Activated CD4-positive, alpha-beta memory T cell treated with anti-CD3 and anti-CD28 coated beads for 36 hours (primary cell): ENCODE measurements at regions not wholly inside any gene's neighbourhood (a gene's known extent, or its start where the extent isn't known, plus 50 kb on each side); places are given as distances from the start of the nearest gene placed in this dataset.

Experiments
- CTCF ChIA-PET: fragments of 350-600 bp; sonication (Branson Sonifier 250); formaldehyde crosslinking; loops from one replicate; lab custom pipeline; 2021; ENCODE audit warnings: antibody characterized with exemption, inconsistent platforms; lab: Charles Lee
- POLR2A ChIA-PET: fragments of 350-600 bp; sonication (Branson Sonifier 250); formaldehyde crosslinking; loops from one replicate; lab custom pipeline; 2021; ENCODE audit warnings: antibody characterized with exemption; lab: Charles Lee
- DNase-seq: peaks from one replicate; pipeline ENCODE4 v3.0.0-alpha.2; 2020
- H3K27ac Mint-ChIP-seq: one replicate; pipeline ENCODE4 v1.8.0; 2021; ENCODE audit warnings: mixed read lengths
- H3K27me3 Mint-ChIP-seq: one replicate; pipeline ENCODE4 v1.8.0; 2021; ENCODE audit warnings: mixed read lengths
- H3K36me3 Mint-ChIP-seq: one replicate; pipeline ENCODE4 v1.8.0; 2021; ENCODE audit warnings: mixed read lengths
- H3K4me1 Mint-ChIP-seq: one replicate; pipeline ENCODE4 v1.8.0; 2021; ENCODE audit warnings: low read depth, mixed read lengths
- H3K4me3 Mint-ChIP-seq: one replicate; pipeline ENCODE4 v1.8.0; 2021; ENCODE audit warnings: mild to moderate bottlenecking, mixed read lengths
- H3K9me3 Mint-ChIP-seq: one replicate; pipeline ENCODE4 v1.8.0; 2021; ENCODE audit warnings: mixed read lengths
- intact Hi-C: fragments of 100-400 bp; cut with micrococcal nuclease; formaldehyde crosslinking; loops from one replicate; pipeline ENCODE4 v1.15.1; 2023

DNA sequence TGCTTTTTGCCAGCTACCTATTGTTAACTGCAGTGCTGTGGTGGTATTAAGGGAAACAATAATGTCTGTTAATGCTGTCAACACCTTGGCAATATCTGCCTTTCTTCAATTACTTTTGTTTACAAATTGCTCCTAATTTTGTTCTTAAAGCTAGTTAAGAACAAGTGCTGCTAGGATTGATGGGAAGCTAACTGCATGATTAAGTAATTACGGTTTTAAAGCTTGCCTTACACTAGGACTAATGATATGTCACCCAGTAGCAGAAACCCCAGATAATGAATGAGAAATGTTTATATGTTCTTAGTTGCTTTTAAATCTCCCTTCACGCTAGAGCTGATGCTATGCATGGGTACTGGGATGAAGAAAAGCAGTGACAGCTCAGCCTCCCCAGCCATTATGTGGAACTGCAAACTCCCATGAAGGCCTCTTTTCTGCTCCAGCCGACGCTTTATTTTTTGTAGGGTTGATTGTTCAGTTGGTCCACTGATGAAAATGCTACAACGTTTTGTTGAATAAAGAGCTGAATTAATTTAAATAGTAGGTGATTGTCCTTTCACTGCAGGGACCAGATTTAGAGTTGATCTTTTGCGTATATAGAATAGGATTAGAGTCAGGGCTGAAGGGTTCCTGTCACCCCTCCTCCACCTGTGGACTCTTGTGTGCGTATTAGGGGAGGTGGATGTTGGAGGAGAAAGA, 610.5 kb downstream of the TFAP2B start:
- no peaks in the 10 kb centered on the region for H3K36me3 Mint-ChIP-seq

DNA sequence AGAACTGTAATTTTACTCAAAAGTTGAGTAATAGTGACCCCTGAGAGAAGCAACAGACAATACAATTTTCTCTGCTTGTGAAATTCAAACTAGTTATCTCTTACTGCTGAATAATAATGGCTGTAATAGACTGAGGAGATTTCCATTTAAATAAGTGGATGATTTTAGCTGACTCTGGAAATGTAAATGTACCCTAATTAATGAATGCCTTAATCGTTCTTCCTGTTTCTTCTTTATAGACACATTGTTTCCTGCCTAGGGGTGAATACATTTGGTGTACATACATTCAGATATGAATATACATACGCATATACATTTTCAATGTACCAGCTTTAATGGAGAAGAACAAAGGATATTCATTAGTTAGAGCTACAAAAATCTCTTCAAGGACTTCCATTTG, 611.9 kb downstream of the TFAP2B start:
- Mint-ChIP-seq H3K4me3 (no peak overlapping the region), H3K36me3 (no peaks in the 10 kb centered on the region), H3K4me1 (no peaks in the 10 kb centered on the region), H3K27me3 (no peaks in the 10 kb centered on the region), H3K9me3 (peaks cover 4% of the 10 kb centered on the region), H3K27ac (no peak overlapping the region)
- CTCF ChIA-PET: no interaction called here
- intact Hi-C loops: no loop called here
- DNase-seq: no peak
- POLR2A ChIA-PET: no interaction called here

More for the DNA sequence above, 610.5 kb downstream of the TFAP2B start:
- no peak overlapping the region for H3K4me3 Mint-ChIP-seq
- H3K27ac Mint-ChIP-seq: no peak overlapping the region
- no peak for DNase-seq
- H3K4me1 Mint-ChIP-seq: no peaks in the 10 kb centered on the region
- no peaks in the 10 kb centered on the region for H3K27me3 Mint-ChIP-seq
- POLR2A ChIA-PET: no interaction called here
- intact Hi-C loops: no loop called here
- H3K9me3 Mint-ChIP-seq: peaks cover 2% of the 10 kb centered on the region
- CTCF ChIA-PET: no interaction called here

DNA sequence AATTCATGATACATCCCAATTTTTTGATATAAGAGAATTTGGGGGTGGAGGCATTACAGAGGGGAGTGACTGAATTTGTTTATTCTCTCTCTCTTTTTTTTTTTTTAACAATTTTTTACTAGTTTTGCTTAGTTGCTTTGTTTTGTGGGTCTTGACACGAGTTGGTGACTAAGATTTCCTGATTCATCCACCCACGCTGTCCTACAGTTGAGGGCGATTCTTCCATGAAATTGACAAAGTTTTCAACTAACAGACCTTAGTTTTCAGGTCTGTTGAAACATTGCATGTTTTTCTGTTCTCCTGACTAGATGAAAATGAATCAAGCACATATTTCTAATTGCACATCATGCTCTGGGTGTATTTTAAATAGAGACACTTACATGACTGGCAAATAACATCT, 613.8 kb downstream of the TFAP2B start:
- H3K27ac Mint-ChIP-seq: no peak overlapping the region
- ChIA-PET CTCF (no interaction called here), POLR2A (no interaction called here)
- intact Hi-C loops: no loop called here
- no peak overlapping the region for H3K4me3 Mint-ChIP-seq
- DNase-seq: no peak
- H3K36me3 Mint-ChIP-seq: no peaks in the 10 kb centered on the region
- no peaks in the 10 kb centered on the region for H3K27me3 Mint-ChIP-seq
- no peaks in the 10 kb centered on the region for H3K4me1 Mint-ChIP-seq
- peaks cover 4% of the 10 kb centered on the region for H3K9me3 Mint-ChIP-seq

DNA sequence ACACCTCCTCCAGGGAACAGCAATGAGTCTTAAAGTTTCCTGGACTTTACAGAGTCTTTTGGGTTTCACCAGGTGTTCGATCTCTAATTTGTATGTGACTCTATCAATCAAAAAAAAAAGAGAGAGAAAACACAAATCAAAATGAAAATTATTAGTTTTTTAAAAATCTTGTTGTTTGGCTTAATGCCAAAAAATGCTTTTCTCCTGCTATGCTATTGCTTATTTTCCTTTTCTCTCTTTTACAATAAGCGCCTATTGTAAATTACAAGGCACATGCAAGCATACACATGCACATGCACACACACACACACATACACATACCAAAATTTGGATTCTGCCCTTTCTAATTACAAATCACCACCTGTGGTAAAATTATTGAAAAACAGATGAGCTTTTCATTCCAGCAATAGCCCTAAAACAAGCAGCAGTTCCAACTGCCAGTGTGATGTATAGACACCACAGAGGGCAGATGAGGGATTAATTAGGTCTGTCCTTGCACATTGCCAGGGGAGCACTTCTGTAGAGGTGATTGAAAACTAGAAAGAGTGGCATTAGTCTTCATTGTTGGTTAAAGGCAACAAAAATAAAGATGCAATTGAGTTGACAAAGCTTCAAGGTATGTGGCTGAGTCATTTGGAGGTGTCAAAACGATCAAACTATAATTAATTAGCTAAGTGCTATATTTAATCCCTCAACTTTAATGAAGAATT, 631.7 kb downstream of the TFAP2B start:
- POLR2A ChIA-PET: no interaction called here
- CTCF ChIA-PET: no interaction called here

DNA sequence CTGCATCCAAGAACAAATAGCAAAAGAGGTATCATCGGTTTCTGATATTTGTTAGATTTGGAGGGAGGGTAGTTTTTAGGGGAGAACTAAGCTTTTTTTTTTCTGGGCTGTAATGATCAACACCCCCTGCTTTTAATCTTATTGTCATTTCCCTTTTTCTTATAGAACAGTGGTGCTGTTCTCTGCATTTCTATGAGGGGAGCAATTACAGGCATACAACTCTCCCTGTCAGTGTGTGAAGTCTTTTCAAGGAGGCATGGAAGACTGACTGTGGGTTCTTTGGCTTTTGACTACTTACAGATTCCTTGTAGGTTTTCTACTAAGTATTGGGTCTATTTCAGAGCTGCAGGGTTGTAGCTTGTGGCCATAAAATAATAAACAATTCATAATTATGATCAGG, 632.3 kb downstream of the TFAP2B start:
- no peak overlapping the region for H3K4me3 Mint-ChIP-seq
- CTCF ChIA-PET: no interaction called here
- H3K9me3 Mint-ChIP-seq: peaks cover 3% of the 10 kb centered on the region
- H3K4me1 Mint-ChIP-seq: no peaks in the 10 kb centered on the region
- no peak for DNase-seq
- no peak overlapping the region for H3K27ac Mint-ChIP-seq
- intact Hi-C loops: no loop called here
- no peaks in the 10 kb centered on the region for H3K36me3 Mint-ChIP-seq
- H3K27me3 Mint-ChIP-seq: no peaks in the 10 kb centered on the region
- POLR2A ChIA-PET: no interaction called here

More for the DNA sequence above, 631.7 kb downstream of the TFAP2B start:
- Mint-ChIP-seq H3K4me1 (no peaks in the 10 kb centered on the region), H3K4me3 (no peak overlapping the region), H3K36me3 (no peaks in the 10 kb centered on the region), H3K27ac (no peak overlapping the region), H3K9me3 (peaks cover 3% of the 10 kb centered on the region), H3K27me3 (no peaks in the 10 kb centered on the region)
- intact Hi-C loops: no loop called here
- DNase-seq: no peak

DNA sequence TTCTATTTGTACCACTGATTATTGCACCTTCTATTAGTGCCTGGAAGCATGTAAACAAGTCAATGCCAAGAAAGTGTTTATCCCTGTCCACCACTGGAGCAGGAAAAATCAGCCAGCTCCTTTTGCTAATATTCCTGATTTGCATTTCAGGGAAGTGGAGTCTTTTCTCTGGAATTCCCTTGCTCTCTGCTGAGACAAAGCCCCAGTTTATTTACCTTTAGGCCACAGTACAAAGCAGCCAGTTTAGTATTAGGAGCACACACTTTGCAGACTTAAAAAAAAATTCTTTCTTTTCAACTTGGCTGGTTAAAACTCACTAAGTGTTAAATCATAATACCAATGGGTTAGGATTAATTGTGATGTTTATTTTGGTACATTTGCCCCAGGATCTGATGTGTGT, 631.1 kb downstream of the PKHD1 start:
- no peak for DNase-seq
- no peak overlapping the region for H3K27ac Mint-ChIP-seq
- no peaks in the 10 kb centered on the region for H3K4me1 Mint-ChIP-seq
- no peaks in the 10 kb centered on the region for H3K36me3 Mint-ChIP-seq
- no peak overlapping the region for H3K4me3 Mint-ChIP-seq
- POLR2A ChIA-PET: no interaction called here
- no peaks in the 10 kb centered on the region for H3K9me3 Mint-ChIP-seq
- no peaks in the 10 kb centered on the region for H3K27me3 Mint-ChIP-seq
- intact Hi-C loops: no loop called here
- CTCF ChIA-PET: no interaction called here

DNA sequence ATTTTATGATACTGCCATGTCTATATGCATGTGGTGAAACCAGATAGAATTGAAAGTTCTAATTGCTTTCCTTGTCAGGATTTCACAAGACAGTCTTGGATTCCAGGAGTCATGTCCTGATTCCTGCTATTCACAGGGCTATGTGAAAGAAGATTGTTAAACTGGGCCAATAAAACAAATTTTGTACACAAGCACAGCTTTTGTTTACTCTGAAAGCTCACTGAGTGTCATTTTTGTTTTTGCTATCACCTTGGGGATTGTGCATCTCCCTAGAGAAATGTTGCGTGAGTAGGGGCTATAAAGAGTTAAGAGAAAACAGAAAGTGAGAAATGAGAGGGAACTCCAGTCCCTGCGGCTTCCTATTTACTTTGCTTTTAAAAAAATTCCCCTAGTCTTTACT, 627.5 kb downstream of the PKHD1 start:
- intact Hi-C loops: no loop called here
- no peak for DNase-seq
- H3K4me1 Mint-ChIP-seq: no peaks in the 10 kb centered on the region

DNA sequence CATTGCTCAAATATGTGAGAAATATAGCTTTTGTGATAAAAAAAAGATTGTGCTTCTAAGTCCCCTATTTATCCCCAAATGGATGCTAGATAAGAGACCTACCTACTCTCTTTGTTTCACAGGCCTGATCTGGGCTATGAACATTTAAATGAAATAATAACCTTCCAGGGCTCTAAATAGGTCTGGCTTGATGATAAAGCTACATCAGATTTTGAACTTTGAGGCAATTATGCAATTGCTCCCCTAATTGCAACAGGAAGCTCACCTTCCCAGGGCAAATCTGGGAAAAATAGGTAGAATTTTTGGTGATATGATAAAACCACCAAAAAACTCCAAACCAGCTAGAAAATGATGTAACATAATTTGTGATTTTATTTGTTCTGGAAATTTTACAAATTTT, 624.5 kb downstream of the PKHD1 start:
- ChIA-PET POLR2A (no interaction called here), CTCF (no interaction called here)
- Mint-ChIP-seq H3K27ac (no peak overlapping the region), H3K9me3 (peaks cover 6% of the 10 kb centered on the region), H3K36me3 (no peaks in the 10 kb centered on the region), H3K4me1 (no peaks in the 10 kb centered on the region), H3K27me3 (no peaks in the 10 kb centered on the region), H3K4me3 (no peak overlapping the region)
- DNase-seq: no peak
- intact Hi-C loops: no loop called here

More for the DNA sequence above, 627.5 kb downstream of the PKHD1 start:
- Mint-ChIP-seq H3K36me3 (no peaks in the 10 kb centered on the region), H3K4me3 (no peak overlapping the region), H3K27me3 (no peaks in the 10 kb centered on the region), H3K27ac (no peak overlapping the region), H3K9me3 (no peaks in the 10 kb centered on the region)
- CTCF ChIA-PET: no interaction called here
- POLR2A ChIA-PET: no interaction called here

DNA sequence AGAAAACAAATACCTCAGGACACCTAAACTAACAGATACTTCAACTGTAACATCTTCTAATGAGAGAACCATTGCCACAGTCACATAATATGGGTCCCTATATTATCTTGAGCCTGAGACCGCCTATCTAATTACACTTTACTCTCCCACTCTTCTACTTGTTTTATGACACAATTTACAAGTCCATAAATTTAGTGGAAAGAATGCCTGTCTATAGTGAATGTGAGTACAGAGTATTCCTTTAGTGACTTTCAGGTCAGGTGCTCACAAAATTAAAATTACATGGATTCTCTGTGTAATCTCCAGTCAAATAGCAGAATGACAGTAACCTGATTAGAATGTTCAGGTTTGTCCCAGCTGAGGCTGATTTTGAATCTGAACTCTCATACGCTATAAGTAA, 624.1 kb downstream of the PKHD1 start:
- Mint-ChIP-seq H3K9me3 (peaks cover 6% of the 10 kb centered on the region), H3K4me1 (no peaks in the 10 kb centered on the region), H3K27me3 (no peaks in the 10 kb centered on the region), H3K36me3 (no peaks in the 10 kb centered on the region), H3K27ac (no peak overlapping the region), H3K4me3 (no peak overlapping the region)
- POLR2A ChIA-PET: no interaction called here
- intact Hi-C loops: no loop called here
- CTCF ChIA-PET: no interaction called here
- no peak for DNase-seq

DNA sequence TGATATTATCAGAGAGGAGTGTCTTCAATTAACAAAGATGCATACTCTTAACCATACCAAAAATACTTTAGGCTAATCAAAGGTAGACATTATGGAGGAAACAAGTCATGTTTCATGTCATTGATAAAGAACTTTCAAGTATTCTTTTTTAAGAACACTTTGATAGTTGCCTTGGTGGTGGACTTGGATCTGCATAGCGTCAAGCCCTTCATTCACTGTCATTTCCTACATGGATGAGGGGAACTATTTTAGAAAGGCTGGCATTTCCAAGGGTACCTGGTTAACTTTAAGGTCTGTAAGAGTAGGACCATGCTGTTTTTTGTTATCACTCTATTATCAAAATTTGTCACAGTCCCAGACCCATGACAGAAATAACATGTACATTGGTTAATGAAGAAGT, 622.5 kb downstream of the PKHD1 start:
- no peak overlapping the region for H3K4me3 Mint-ChIP-seq
- no peak for DNase-seq
- peaks cover 8% of the 10 kb centered on the region for H3K9me3 Mint-ChIP-seq
- no peaks in the 10 kb centered on the region for H3K36me3 Mint-ChIP-seq
- no peak overlapping the region for H3K27ac Mint-ChIP-seq
- ChIA-PET POLR2A (no interaction called here), CTCF (no interaction called here)
- intact Hi-C loops: no loop called here
- no peaks in the 10 kb centered on the region for H3K4me1 Mint-ChIP-seq
- no peaks in the 10 kb centered on the region for H3K27me3 Mint-ChIP-seq

DNA sequence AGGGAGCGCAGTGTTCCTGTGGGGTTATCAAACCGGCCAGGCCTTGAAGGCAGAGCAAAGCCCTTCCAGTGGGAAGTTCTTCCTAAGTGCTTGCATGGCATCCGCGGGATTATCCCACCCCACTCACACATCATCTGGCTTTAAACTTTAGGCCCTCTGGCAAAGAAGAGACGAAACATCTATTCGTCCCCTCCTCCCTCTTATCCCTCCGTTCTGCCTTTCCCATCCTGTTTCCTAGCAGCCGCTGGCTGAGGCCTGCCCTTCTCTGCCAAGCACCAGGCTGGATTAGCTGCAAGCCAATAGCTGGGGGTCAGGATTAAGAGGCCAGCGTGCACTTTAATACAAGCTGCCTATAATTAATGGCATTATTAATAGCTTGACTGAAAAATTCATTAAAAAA, 621.0 kb downstream of the PKHD1 start:
- no peak overlapping the region for H3K4me3 Mint-ChIP-seq
- H3K9me3 Mint-ChIP-seq: peaks cover 8% of the 10 kb centered on the region
- intact Hi-C loops: no loop called here
- H3K36me3 Mint-ChIP-seq: no peaks in the 10 kb centered on the region
- H3K4me1 Mint-ChIP-seq: no peaks in the 10 kb centered on the region
- H3K27ac Mint-ChIP-seq: no peak overlapping the region
- CTCF ChIA-PET: no interaction called here
- DNase-seq: no peak
- POLR2A ChIA-PET: no interaction called here
- H3K27me3 Mint-ChIP-seq: no peaks in the 10 kb centered on the region

DNA sequence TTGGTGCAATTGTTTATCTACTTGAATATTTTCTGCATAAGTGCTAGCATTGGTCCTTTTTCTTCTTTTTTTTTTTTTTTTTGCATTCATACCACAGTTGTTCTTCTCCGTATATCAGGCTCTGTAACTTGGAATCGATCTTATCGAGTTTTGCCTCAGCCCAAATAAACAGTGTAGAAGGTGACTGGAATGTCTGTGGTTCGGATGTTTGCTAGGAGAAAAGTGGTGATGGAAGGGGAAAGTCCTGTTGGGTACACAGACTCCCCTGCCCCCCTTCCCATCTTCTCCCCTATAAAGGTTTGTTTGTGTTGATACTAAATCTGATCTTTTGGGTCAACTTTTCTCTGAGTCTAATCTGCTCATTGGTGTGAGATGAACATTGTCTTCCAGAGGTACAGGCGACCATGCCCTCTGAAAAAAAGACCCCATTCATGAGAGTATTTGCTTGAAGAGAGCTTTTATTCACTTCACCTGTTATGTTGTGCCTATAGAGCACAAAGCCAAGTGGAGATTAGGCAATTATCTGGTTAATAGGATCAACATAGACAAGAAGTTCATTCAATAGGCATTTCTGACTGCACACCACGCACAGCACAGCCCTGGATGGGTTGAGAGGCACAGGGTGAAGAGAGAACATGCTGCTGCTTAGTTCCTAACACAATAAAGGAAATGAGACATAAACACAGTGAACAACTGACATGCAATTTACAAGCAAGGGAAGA, 620.0 kb downstream of the PKHD1 start:
- CTCF ChIA-PET: no interaction called here
- Mint-ChIP-seq H3K36me3 (no peaks in the 10 kb centered on the region), H3K27me3 (no peaks in the 10 kb centered on the region), H3K4me3 (no peak overlapping the region), H3K9me3 (peaks cover 8% of the 10 kb centered on the region), H3K27ac (no peak overlapping the region), H3K4me1 (no peaks in the 10 kb centered on the region)
- intact Hi-C loops: no loop called here
- POLR2A ChIA-PET: no interaction called here
- DNase-seq: no peak
